OCI-LY7 (cell line): ENCODE measurements at regions not wholly inside any gene's neighbourhood (a gene's known extent, or its start where the extent isn't known, plus 50 kb on each side); places are given as distances from the start of the nearest gene placed in this dataset.

ENCODE experiments used
- EZH2phosphoT487 ChIP-seq: fragments of 200-600 bp; sonication (generic); IDR thresholded peaks from 2 replicates; pipeline ENCODE4 v1.6.1; 2018; ENCODE audit warnings: low read depth, borderline replicate concordance, mild to moderate bottlenecking, mixed run types, antibody characterized with exemption, low read length, moderate library complexity, mixed read lengths
- TF ChIP-seq, protein P1 (sequence below): fragments of 200-600 bp; sonication (generic); conservative IDR thresholded peaks from 2 replicates; pipeline ENCODE4 v1.5.1; 2014; ENCODE audit warnings: mild to moderate bottlenecking, antibody characterized with exemption, low read length, moderate library complexity, mixed read lengths

DNA sequence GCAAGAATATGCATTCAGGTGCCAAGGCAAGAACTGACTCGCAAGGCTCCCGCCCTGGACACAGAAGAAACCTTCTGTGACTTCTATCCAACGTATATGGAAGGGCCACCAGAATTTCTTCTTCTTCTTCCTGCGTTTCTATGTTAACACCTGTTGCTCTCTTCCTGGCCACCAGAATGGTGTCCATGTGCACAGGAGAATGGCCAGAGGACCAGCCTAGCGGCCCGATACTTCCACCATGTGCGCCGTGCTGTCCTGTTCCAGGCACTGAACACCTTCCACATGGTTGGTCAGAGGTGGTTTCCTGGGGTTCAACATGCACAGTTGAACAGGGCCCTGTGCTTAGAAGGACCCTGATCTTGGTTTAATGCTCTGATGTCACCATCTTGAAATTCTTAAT lies 455.8 kb downstream of the BCL11B start:
- TF ChIP-seq, protein P1, sequence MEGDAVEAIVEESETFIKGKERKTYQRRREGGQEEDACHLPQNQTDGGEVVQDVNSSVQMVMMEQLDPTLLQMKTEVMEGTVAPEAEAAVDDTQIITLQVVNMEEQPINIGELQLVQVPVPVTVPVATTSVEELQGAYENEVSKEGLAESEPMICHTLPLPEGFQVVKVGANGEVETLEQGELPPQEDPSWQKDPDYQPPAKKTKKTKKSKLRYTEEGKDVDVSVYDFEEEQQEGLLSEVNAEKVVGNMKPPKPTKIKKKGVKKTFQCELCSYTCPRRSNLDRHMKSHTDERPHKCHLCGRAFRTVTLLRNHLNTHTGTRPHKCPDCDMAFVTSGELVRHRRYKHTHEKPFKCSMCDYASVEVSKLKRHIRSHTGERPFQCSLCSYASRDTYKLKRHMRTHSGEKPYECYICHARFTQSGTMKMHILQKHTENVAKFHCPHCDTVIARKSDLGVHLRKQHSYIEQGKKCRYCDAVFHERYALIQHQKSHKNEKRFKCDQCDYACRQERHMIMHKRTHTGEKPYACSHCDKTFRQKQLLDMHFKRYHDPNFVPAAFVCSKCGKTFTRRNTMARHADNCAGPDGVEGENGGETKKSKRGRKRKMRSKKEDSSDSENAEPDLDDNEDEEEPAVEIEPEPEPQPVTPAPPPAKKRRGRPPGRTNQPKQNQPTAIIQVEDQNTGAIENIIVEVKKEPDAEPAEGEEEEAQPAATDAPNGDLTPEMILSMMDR: no peak
- no peak for TF ChIP-seq EZH2phosphoT487
